HG02623 (cell line): ENCODE measurements at regions not wholly inside any gene's neighbourhood (a gene's known extent, or its start where the extent isn't known, plus 50 kb on each side); places are given as distances from the start of the nearest gene placed in this dataset.

Experiments
- ATAC-seq: cut with Tn5 transposase; IDR thresholded peaks from one replicate; pipeline ENCODE4 v1.9.1; 2021; ENCODE audit warnings: moderate library complexity; ENCODE audit not compliant: unreplicated experiment

DNA sequence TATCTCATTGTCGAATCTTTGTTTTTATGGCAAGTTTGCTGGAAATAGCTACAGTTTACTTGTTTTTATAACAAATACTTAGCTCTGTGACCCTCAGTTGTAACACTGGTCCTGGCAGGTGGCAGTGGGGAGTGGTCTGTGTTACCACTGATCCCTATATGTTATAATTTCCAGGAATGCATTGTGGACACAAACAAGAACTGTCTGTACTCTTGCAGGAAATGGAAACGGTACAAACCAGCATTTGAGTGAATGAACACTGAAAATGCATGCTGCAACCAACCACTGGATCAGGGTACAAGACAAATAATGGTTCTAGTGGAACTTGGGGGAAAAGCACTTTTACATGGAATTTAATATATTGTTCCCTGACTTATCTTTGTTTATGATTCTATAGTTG lies 66.5 kb upstream of the PJA2 start:
- ATAC-seq: no peak

DNA sequence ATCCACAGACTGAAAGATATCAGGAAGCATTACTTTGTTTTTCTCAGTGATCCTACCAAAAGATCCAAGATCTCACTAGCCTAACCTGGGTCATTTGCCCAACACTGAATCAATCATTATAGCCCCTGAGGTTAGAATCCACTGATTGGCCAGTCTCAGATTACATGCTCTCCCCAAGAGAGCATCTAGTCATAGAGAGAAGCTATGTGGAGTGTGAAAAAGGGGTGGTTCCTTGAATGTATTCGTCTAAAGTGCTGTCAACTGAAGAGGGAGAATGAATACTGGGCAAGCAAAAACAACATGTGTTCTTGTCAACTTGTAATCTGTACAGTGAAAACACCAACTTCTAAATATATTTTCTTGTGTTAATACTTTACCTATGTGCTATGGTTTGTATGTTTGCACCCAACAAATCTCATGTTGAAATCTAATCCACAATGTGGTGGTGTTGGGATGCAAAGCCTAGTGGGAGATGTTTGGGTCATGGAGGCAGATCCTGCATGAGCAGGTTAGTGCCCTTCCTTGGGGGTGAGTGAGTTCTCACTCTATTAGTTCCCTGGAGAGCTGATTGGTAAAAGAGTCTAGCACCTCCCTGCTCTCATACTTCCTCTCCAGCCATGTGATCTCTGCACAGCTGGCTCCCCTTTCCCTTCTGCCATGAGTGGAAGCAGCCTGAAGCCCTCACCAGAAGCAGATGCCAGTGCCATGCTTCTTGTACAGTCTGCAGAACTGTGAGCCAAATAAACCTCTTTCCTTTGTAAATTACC lies 60.3 kb upstream of the PJA2 start:
- ATAC-seq: no peak

DNA sequence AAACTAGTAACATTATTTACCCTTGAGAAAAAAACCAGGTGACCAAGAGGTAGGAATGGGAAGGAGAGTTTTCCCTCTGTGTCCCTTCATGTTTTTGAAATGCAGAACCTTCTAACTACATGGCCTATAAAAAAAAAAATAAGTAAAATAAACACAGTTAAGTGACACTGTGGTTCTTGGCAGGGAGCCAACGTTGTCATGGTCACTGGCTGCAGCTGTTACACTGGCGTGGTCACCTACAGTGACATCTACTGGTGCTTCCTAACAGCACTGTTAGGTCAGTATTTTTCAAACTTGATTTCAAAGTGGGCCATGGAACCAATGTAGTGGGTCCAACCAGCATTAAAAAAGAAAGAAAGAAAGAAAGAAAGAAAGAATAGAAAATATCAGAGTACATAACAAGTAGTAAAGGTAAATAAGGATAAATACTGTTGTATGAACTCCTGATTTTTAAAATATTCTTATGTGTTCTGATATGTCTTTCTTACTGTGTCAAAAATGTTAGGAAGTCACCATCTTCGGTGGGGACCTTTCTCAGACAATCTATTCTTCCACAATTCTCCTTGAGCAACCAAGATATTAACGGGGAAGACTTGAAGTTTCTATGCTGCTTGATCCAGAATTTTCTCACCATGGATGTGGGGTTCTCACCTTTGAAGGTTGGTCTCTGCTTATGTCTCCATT lies 59.1 kb upstream of the PJA2 start:
- peak; percentile 97 for ATAC-seq

DNA sequence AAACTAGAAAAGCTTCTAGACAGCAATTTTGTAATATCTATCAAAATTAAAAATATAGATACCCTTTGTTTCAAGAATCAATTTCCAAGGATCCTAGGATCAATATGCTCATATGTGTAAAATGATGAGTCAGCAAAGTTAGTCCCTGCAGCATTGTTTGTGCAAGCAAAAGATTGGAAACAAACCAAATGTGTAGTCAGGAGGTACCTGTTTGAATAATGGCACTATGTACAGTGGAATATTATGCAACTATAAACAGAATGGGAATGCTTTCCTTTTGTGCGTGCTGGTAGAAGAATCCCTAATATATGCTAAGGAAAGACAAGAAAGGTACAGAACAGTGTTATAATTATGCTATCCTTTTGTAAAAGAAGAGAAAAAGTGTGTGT lies 58.5 kb upstream of the PJA2 start:
- no peak for ATAC-seq

DNA sequence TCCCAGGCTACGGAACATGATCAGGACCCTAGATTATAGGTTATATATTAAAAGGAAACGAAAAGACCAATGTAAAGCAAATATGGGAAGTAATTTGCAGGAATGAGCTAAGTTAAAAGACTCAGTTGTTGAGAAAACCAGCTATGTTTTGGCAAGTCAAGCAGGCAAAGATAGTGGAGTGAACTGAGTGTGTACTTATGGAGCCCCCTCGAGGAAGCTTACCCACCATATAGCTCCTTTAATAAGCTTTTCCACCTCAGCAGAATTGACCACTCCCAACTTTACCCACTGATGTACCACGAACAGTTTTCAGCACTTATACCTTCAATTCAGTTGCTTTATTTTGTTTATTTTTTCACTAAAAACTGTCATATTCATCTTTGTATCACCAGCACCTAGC lies 57.3 kb upstream of the PJA2 start:
- no peak for ATAC-seq
